Natural killer cell (primary cell): ENCODE measurements at regions not wholly inside any gene's neighbourhood (a gene's known extent, or its start where the extent isn't known, plus 50 kb on each side); places are given as distances from the start of the nearest gene placed in this dataset.

Experiments
- ATAC-seq, 3 donors: fragments of 150-1000 bp in 2 of 3; fragments of 200-7000 bp in 1 of 3; cut with Tn5 transposase; 1 replicate in 1 of 3; 2 replicates in 2 of 3; pipeline ENCODE4 v1.10.0; 2021; ENCODE audit warnings: mild to moderate bottlenecking in 2 of 3, moderate library complexity in 2 of 3
- DNase-seq, 2 donors: peaks; one replicate each; pipeline versions ENCODE4 v3.0.0 to v3.0.0-alpha.2; 2013 to 2021; ENCODE audit warnings: mixed read lengths in 1 of 2
- H3K27ac ChIP-seq: one replicate; pipeline ENCODE4 v1.5.1; 2013; ENCODE audit warnings: mild to moderate bottlenecking, low read length
- H3K27me3 ChIP-seq: one replicate; pipeline ENCODE4 v1.6.1; 2013; ENCODE audit warnings: low read length; ENCODE audit not compliant: control insufficient read depth, insufficient read depth
- H3K36me3 ChIP-seq: one replicate; pipeline ENCODE4 v1.6.1; 2013; ENCODE audit warnings: low read length; ENCODE audit not compliant: control insufficient read depth, insufficient read depth
- H3K4me1 ChIP-seq: one replicate; pipeline ENCODE4 v1.6.1; 2013; ENCODE audit warnings: low read length; ENCODE audit not compliant: control insufficient read depth, insufficient read depth
- H3K4me3 ChIP-seq: one replicate; pipeline ENCODE4 v1.5.1; 2013; ENCODE audit warnings: low read length
- H3K9me3 ChIP-seq: one replicate; pipeline ENCODE4 v1.6.1; 2013; ENCODE audit warnings: low read length; ENCODE audit not compliant: control insufficient read depth, insufficient read depth
- H3K27ac Mint-ChIP-seq, 2 donors: one replicate each; pipeline ENCODE4 v1.8.0; 2022; ENCODE audit warnings: mild to moderate bottlenecking in 2 of 2, mixed read lengths in 2 of 2, moderate library complexity in 1 of 2
- H3K27me3 Mint-ChIP-seq, 2 donors: one replicate each; pipeline ENCODE4 v1.8.0; 2022; ENCODE audit warnings: low read depth in 2 of 2, mixed read lengths in 2 of 2
- H3K36me3 Mint-ChIP-seq: one replicate; pipeline ENCODE4 v1.8.0; 2022; ENCODE audit warnings: mixed read lengths
- H3K4me1 Mint-ChIP-seq, 2 donors: one replicate each; pipeline ENCODE4 v1.8.0; 2022; ENCODE audit warnings: mixed read lengths in 2 of 2
- H3K4me3 Mint-ChIP-seq: one replicate; pipeline ENCODE4 v1.8.0; 2022; ENCODE audit warnings: mild to moderate bottlenecking, moderate library complexity, mixed read lengths
- H3K9me3 Mint-ChIP-seq, 2 donors: one replicate each; pipeline ENCODE4 v1.8.0; 2022; ENCODE audit warnings: mixed read lengths in 2 of 2
- WGBS: methylation state at CpG from one replicate; pipeline ENCODE4 v1.1.7; 2013; ENCODE audit warnings: missing lambda C conversion rate; ENCODE audit not compliant: insufficient coverage; 5-methylcytosine and 5-hydroxymethylcytosine counted together
- intact Hi-C: fragments of 100-400 bp; cut with micrococcal nuclease; formaldehyde crosslinking; loops from one replicate; pipeline ENCODE4 v1.14.2; 2022
- TF ChIP-seq, protein P1 (sequence below): fragments of 200-600 bp; IDR thresholded peaks from one replicate; pipeline ENCODE4 v1.8.0; 2022; ENCODE audit warnings: antibody characterized with exemption

DNA sequence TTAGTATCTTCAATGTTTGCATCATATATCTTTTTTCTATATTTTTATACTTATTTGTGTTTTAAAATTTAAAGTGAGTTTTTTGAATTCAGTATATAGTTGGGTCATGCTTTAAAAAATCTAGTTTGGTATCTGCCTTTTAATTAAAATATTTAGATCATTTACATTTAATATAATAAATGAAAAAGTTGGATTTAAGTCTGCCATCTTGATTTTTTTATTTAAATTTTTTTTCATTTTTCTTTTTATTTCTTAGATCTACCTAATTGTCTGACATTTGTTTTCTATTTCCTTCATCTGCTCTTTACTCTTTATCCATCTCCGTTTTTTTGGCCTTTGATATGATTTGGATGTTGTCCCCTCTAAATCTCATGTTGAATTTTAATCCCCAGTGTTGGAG lies 50.0 kb upstream of the N4BP1 start:
- H3K4me1 ChIP-seq, result no peaks in the 10 kb centered on the region
- no peaks in the 10 kb centered on the region for H3K27me3 ChIP-seq
- peaks cover 13% of the 10 kb centered on the region for H3K9me3 ChIP-seq
- H3K9me3 Mint-ChIP-seq, result peaks cover 6 to 8% of the 10 kb centered on the region in 2 donors
- H3K4me3 Mint-ChIP-seq, result no peak overlapping the region
- H3K27ac Mint-ChIP-seq, result no peak overlapping the region
- H3K27me3 Mint-ChIP-seq, result peaks cover 5 to 6% of the 10 kb centered on the region in 2 donors
- H3K36me3 ChIP-seq, result no peaks in the 10 kb centered on the region
- intact Hi-C loops, result no loop called here
- H3K27ac ChIP-seq, result no peak overlapping the region
- TF ChIP-seq, protein P1, sequence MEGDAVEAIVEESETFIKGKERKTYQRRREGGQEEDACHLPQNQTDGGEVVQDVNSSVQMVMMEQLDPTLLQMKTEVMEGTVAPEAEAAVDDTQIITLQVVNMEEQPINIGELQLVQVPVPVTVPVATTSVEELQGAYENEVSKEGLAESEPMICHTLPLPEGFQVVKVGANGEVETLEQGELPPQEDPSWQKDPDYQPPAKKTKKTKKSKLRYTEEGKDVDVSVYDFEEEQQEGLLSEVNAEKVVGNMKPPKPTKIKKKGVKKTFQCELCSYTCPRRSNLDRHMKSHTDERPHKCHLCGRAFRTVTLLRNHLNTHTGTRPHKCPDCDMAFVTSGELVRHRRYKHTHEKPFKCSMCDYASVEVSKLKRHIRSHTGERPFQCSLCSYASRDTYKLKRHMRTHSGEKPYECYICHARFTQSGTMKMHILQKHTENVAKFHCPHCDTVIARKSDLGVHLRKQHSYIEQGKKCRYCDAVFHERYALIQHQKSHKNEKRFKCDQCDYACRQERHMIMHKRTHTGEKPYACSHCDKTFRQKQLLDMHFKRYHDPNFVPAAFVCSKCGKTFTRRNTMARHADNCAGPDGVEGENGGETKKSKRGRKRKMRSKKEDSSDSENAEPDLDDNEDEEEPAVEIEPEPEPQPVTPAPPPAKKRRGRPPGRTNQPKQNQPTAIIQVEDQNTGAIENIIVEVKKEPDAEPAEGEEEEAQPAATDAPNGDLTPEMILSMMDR, result no peak
- no peak overlapping the region for H3K4me3 ChIP-seq
- no peak for DNase-seq
- WGBS, result no CpG with 5 or more reads among the region's 1 CpG
- ATAC-seq, result no peak
- peaks cover 9% of the 10 kb centered on the region for H3K36me3 Mint-ChIP-seq
- no peaks in the 10 kb centered on the region for H3K4me1 Mint-ChIP-seq
